Mesodermal cell (in vitro differentiated cells): ENCODE measurements at regions not wholly inside any gene's neighbourhood (a gene's known extent, or its start where the extent isn't known, plus 50 kb on each side); places are given as distances from the start of the nearest gene placed in this dataset.

Experiments used
- H3K27ac ChIP-seq: 2 replicates; pipeline ENCODE4 v1.7.0; 2013; ENCODE audit warnings: mild to moderate bottlenecking, low read depth, low read length, moderate library complexity; ENCODE audit not compliant: severe bottlenecking
- H3K36me3 ChIP-seq: 2 replicates; pipeline ENCODE4 v1.7.1; 2013; ENCODE audit warnings: mild to moderate bottlenecking, low read length, moderate library complexity; ENCODE audit not compliant: control insufficient read depth, insufficient read depth
- H3K4me1 ChIP-seq: one replicate; pipeline ENCODE4 v1.7.1; 2013; ENCODE audit warnings: mild to moderate bottlenecking, low read length; ENCODE audit not compliant: insufficient read depth, control insufficient read depth, poor library complexity, severe bottlenecking
- H3K4me3 ChIP-seq: 2 replicates; pipeline ENCODE4 v1.7.0; 2013; ENCODE audit warnings: low read length, control low read depth, mild to moderate bottlenecking; ENCODE audit not compliant: insufficient read depth, poor library complexity, severe bottlenecking; ENCODE audit errors: extremely low read depth
- H3K9me3 ChIP-seq: 2 replicates; pipeline ENCODE4 v1.7.1; 2013; ENCODE audit warnings: mild to moderate bottlenecking, low read length, moderate library complexity; ENCODE audit not compliant: control insufficient read depth
- WGBS, 2 experiments: methylation state at CpG; one replicate each; pipeline ENCODE4 v1.1.5; 2013; ENCODE audit warnings: missing lambda C conversion rate in 2 of 2; ENCODE audit not compliant: insufficient coverage in 2 of 2; 5-methylcytosine and 5-hydroxymethylcytosine counted together

GRCh38 chr3:187450431-187451190 is 82.4 kb downstream of the RTP4 start:
- Histone ChIP-seq H3K4me1 (no peaks in the 10 kb centered on the region), H3K27ac (peak overlapping the region; percentile 43), H3K36me3 (no peaks in the 10 kb centered on the region), H3K9me3 (no peaks in the 10 kb centered on the region), H3K4me3 (no peak overlapping the region)
- 69 to 72% methylated on average over 3 to 4 of the region's 7 CpGs for WGBS, 2 experiments

DNA sequence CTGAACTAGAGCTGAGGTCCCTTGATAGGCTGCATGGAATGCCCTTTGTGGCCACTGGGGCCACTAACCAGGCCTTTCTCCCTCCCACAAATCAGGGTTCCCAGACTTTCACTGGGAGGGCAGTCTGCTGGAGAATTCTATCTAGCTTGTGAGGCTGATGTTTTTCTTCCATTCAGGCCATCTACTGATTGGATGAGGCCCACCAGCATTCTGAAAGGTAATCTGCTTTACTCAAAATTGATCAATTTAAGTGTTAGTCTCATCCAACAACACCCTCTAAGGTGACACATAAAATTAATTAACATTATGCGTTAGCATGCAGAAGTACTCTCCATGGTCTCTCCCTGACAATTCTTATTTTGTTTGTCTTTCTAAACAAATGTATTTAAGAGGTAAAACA is 80.5 kb downstream of the RTP4 start:
- Histone ChIP-seq H3K9me3 (no peaks in the 10 kb centered on the region), H3K4me3 (no peak overlapping the region), H3K27ac (no peak overlapping the region), H3K4me1 (no peaks in the 10 kb centered on the region), H3K36me3 (no peaks in the 10 kb centered on the region)
- no CpG with 5 or more reads among the region's 1 CpG for WGBS, 2 experiments

- Histone ChIP-seq H3K9me3 (no peaks in the 10 kb centered on the region), H3K4me1 (no peaks in the 10 kb centered on the region), H3K4me3 (no peak overlapping the region), H3K36me3 (no peaks in the 10 kb centered on the region), H3K27ac (no peak overlapping the region)
- WGBS, 2 experiments, result 93 to 100% methylated on average over 2 of the region's 3 CpGs
Measured at GRCh38 chr3:187447737-187448136, 79.6 kb downstream of the RTP4 start.

DNA sequence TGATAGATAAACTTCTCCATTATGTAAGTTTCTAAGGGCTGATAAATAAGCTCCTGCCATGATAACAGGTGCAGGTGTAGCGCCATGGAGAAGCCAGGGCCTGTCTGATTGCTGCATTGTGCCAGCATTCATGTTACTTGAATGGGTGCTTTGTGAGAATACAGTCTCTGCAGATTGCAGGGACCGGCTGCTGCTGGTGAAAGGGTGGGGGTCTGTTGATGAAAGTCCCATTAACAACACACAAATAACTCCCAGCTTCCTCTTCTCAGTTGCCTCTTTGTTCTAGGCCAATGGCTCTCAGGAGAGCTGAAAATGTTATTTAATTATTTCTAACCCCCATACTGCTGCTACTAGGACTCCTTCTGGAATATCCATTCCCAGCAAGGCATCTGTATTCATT is 77.2 kb downstream of the RTP4 start:
- H3K27ac ChIP-seq, result no peak overlapping the region
- H3K9me3 ChIP-seq, result no peaks in the 10 kb centered on the region
- no peaks in the 10 kb centered on the region for H3K36me3 ChIP-seq
- 80 to 83% methylated on average over 1 of the region's 2 CpGs for WGBS, 2 experiments
- H3K4me3 ChIP-seq, result no peak overlapping the region
- no peaks in the 10 kb centered on the region for H3K4me1 ChIP-seq

GRCh38 chr3:187434524-187434923 is 66.3 kb downstream of the RTP4 start:
- Histone ChIP-seq H3K36me3 (no peaks in the 10 kb centered on the region), H3K4me1 (no peaks in the 10 kb centered on the region), H3K9me3 (no peaks in the 10 kb centered on the region), H3K4me3 (no peak overlapping the region), H3K27ac (no peak overlapping the region)
- 80 to 89% methylated on average over 2 of the region's 2 CpGs for WGBS, 2 experiments

GRCh38 chr3:187430576-187430975 is 62.4 kb downstream of the RTP4 start:
- Histone ChIP-seq H3K9me3 (no peaks in the 10 kb centered on the region), H3K4me1 (no peaks in the 10 kb centered on the region), H3K4me3 (no peak overlapping the region), H3K27ac (no peak overlapping the region), H3K36me3 (no peaks in the 10 kb centered on the region)
- 76 to 83% methylated on average over 4 to 5 of the region's 5 CpGs for WGBS, 2 experiments
